Ovary (tissue), 7 donors: ENCODE measurements at regions not wholly inside any gene's neighbourhood (a gene's known extent, or its start where the extent isn't known, plus 50 kb on each side); places are given as distances from the start of the nearest gene placed in this dataset.

Experiments used
- DNase-seq, 5 donors: peaks; one replicate each; pipeline ENCODE4 v3.0.0-alpha.2; 2019 to 2020
- H3K27ac ChIP-seq, 2 donors: fragments of 200-600 bp; one replicate each; pipeline versions ENCODE4 v1.5.1 to v1.8.0; 2019 to 2022
- H3K27me3 ChIP-seq: fragments of 200-600 bp; one replicate; pipeline ENCODE4 v1.8.0; 2022
- H3K36me3 ChIP-seq: fragments of 200-600 bp; sonication (generic); one replicate; pipeline ENCODE4 v1.5.1; 2019
- H3K4me1 ChIP-seq: one replicate; pipeline ENCODE4 v1.8.1; 2013; ENCODE audit warnings: mild to moderate bottlenecking, moderate library complexity; ENCODE audit not compliant: insufficient read depth
- H3K4me3 ChIP-seq: fragments of 200-600 bp; sonication (generic); one replicate; pipeline ENCODE4 v1.5.1; 2017
- H3K9me3 ChIP-seq, 2 donors: fragments of 200-600 bp in 1 of 2; sonication (generic) in 1 of 2; one replicate each; pipeline versions ENCODE4 v1.5.1 to v1.8.1; 2013 to 2019; ENCODE audit warnings: mild to moderate bottlenecking in 1 of 2, moderate library complexity in 1 of 2
- CTCF ChIP-seq, 3 donors: fragments of 450-650 bp in 2 of 3; fragments of 200-600 bp in 1 of 3; IDR thresholded peaks; one replicate each; pipeline versions ENCODE4 v1.5.1 to v1.8.0; 2016 to 2022; ENCODE audit warnings: antibody characterized with exemption in 3 of 3, mild to moderate bottlenecking in 1 of 3
- EP300 ChIP-seq: sonication (generic); formaldehyde crosslinking; IDR thresholded peaks from one replicate; pipeline ENCODE4 v1.6.1; 2017; ENCODE audit warnings: antibody characterized with exemption
- POLR2A ChIP-seq: fragments of 450-650 bp; IDR thresholded peaks from one replicate; pipeline ENCODE4 v1.6.1; 2017; ENCODE audit warnings: antibody characterized with exemption, mild to moderate bottlenecking, moderate library complexity
- WGBS, 3 donors: extraction: QIAGEN DNeasy Blood & Tissue Kit in 1 of 3; methylation state at CpG; one replicate each; pipeline versions ENCODE4 v1.1.5 to v1.1.7; 2013 to 2017; 5-methylcytosine and 5-hydroxymethylcytosine counted together
- intact Hi-C, 4 donors: fragments of 100-400 bp; cut with DNase I; formaldehyde crosslinking; loops; one replicate each; pipeline versions ENCODE4 v1.11.0 to v1.15.1; 2022 to 2023
- donor health status: DM: no; HTN: no; CAD: no; lungs with moderate emphysema.
- donor health status: DM: no; HTN: no; CAD: no.
- donor health status: Bipolar disorder and iron deficiency.
- donor health status: DM: no; HTN: no; CAD: no.
- donor health status: DM: yes; HTN: yes; CAD: no.

- 82 to 100% (median 98%) methylated on average over 1 of the region's 1 CpG for WGBS, 3 donors
- Histone ChIP-seq H3K9me3 (no peaks in the 10 kb centered on the region), H3K27ac (no peak overlapping the region)
Measured at GRCh38 chr1:14112613-14113012, 412.6 kb downstream of the PRDM2 start.

GRCh38 chr1:14113271-14113670, 413.3 kb downstream of the PRDM2 start:
- WGBS, 3 donors = 85 to 89% (median 89%) methylated on average over 9 of the region's 9 CpGs
- no peak overlapping the region for H3K27ac ChIP-seq
- TF ChIP-seq POLR2A (no peak), CTCF (IDR thresholded peaks at IDR 0.05) (no peak), EP300 (no peak)
- no peaks in the 10 kb centered on the region for H3K27me3 ChIP-seq
- intact Hi-C loops = loop anchor here in 1 of 4 donors (10.0 kb wide), 1 partner anchor 932 kb away; no protein-coding TSS in a partner anchor
- H3K9me3 ChIP-seq = no peaks in the 10 kb centered on the region
- H3K36me3 ChIP-seq = no peaks in the 10 kb centered on the region
- DNase-seq = no peak
- no peak overlapping the region for H3K4me3 ChIP-seq
- H3K4me1 ChIP-seq = no peaks in the 10 kb centered on the region

More at GRCh38 chr1:14112613-14113012, 412.6 kb downstream of the PRDM2 start:
- Histone ChIP-seq H3K27me3 (no peaks in the 10 kb centered on the region), H3K36me3 (no peaks in the 10 kb centered on the region), H3K4me1 (no peaks in the 10 kb centered on the region), H3K4me3 (no peak overlapping the region)
- DNase-seq = no peak
- TF ChIP-seq POLR2A = no peak
- TF ChIP-seq CTCF (IDR thresholded peaks at IDR 0.05) = no peak
- TF ChIP-seq EP300 = no peak
- intact Hi-C loops = loop anchor here in 1 of 4 donors (10.0 kb wide), 1 partner anchor 932 kb away; no protein-coding TSS in a partner anchor

GRCh38 chr1:14113841-14114567, 414.0 kb downstream of the PRDM2 start:
- Histone ChIP-seq H3K4me1 (no peaks in the 10 kb centered on the region), H3K36me3 (no peaks in the 10 kb centered on the region), H3K27me3 (no peaks in the 10 kb centered on the region), H3K9me3 (no peaks in the 10 kb centered on the region), H3K27ac (no peak overlapping the region), H3K4me3 (no peak overlapping the region)
- WGBS, 3 donors = 55 to 62% (median 60%) methylated on average over 15 of the region's 15 CpGs
- peak in 3 of 5 donors; percentile 17 to 46 (median 25) for DNase-seq
- intact Hi-C loops = loop anchor here in 1 of 4 donors (10.0 kb wide), 1 partner anchor 931 kb away; no protein-coding TSS in a partner anchor
- peak in 1 of 3 donors; percentile 13 for TF ChIP-seq CTCF (IDR thresholded peaks at IDR 0.05)
- TF ChIP-seq EP300 = no peak

- no peaks in the 10 kb centered on the region for H3K27me3 ChIP-seq
- 89 to 97% (median 95%) methylated on average over 4 of the region's 4 CpGs for WGBS, 3 donors
- no peak overlapping the region for H3K4me3 ChIP-seq
- TF ChIP-seq CTCF (IDR thresholded peaks at IDR 0.05) (no peak), EP300 (no peak), POLR2A (no peak)
- H3K36me3 ChIP-seq = no peaks in the 10 kb centered on the region
- H3K4me1 ChIP-seq = no peaks in the 10 kb centered on the region
- intact Hi-C loops = loop anchor here in 1 of 4 donors (10.0 kb wide), 1 partner anchor 929 kb away; no protein-coding TSS in a partner anchor
- H3K9me3 ChIP-seq = no peaks in the 10 kb centered on the region
- no peak for DNase-seq
- no peak overlapping the region for H3K27ac ChIP-seq
Measured at GRCh38 chr1:14115976-14116375, 416.0 kb downstream of the PRDM2 start.
